T1000 (cell line): ENCODE measurements at regions not wholly inside any gene's neighbourhood (a gene's known extent, or its start where the extent isn't known, plus 50 kb on each side); places are given as distances from the start of the nearest gene placed in this dataset.

ENCODE experiments used
- DNase-seq: peaks from one replicate; lab custom pipeline; 2025; ENCODE audit warnings: mixed read lengths; lab: John Stamatoyannopoulos, UW

DNA sequence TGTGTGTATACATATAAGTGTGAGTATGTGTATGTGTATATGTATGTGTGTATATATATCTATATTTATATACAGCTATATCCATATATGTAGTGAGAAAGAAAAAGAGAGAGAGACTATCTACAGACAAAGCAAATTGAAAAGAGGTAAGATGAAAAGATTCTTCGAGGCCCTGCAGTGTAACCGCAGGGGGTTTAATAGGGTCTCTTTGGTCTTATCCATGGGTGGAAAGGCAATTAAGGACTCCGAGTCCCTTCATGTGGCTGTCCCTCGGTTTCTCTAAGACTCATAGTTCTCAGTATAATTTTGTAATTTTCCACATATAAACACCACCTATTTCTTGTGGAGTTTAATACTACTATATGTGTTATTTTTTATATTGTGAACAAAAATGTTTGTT lies 50.6 kb upstream of the JAZF1 start:
- DNase-seq = no peak

DNA sequence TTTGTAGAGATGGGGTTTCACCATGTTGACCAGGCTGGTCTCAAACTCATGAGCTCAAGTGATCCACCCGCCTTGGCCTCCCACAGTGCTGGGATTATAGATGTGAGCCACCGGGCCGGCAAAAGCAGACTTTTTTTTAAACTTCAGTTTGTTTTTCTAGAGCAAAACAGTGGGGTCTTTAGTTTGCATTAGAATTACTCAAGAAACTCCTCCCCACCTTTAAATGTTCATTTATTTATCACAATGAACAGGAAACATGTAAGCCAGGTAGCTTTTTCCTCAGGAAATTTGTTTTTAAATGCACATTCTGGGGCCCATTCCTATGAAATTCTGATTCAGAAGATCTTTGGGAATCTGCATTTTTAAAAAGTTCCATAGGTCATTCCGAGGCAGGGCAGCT lies 56.0 kb upstream of the JAZF1 start:
- no peak for DNase-seq

DNA sequence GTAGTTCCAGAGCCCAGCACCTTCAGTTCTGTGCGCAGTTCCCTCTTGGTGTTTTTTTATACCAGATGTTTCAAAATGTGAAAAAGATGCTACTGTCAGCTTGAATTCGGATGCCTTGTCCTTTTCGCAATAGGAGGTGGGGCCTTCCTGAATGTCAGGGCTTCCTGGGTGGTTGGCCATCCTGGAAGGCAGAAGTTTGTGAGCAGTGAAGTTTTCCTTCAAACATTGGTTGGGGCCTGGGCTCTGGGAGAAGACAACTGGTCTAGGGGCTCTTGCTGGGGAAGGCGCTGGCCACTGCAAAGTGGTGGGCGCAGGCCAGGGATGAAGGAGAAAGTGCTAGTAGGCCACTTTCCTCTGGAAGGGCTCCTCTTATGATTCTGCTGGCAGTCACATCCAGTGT lies 56.8 kb upstream of the JAZF1 start:
- no peak for DNase-seq

DNA sequence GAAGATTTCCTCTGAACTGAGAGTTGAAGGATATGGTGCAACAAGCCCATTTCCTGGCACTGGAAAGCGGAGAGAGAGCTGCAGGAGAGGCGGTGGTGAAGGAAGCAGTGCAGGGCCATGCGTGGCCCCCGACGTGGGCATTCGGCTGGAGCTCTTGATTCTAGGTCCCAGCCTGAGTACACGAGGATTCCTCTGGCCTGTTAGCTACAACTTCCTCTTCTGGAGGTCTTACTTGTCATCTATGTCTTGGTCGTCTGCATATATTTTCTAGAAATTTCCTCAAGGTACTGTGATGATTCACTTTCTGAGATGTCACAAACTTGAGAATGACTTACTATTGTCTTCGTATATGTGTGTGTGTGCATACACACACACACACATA lies 59.2 kb upstream of the JAZF1 start:
- DNase-seq = no peak

DNA sequence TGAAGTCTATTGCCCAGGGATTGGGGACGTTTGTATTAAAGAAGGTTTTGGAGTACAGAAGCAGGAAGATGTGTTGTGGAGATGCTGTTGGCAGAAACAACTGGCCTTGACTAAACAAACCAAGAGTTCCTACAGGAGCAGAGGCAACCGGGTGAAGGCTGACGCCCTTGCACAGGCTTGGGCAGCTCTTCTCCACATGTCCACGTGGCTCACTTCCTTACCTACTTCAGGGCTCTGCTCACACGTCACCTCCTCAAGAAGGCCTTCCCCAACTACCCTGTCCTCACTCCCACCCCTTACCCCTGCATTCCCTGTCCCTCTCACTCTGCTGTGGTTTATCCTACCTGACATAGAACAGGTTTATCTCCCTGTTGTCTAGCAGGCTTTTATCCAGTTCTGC lies 59.9 kb upstream of the JAZF1 start:
- DNase-seq = no peak

DNA sequence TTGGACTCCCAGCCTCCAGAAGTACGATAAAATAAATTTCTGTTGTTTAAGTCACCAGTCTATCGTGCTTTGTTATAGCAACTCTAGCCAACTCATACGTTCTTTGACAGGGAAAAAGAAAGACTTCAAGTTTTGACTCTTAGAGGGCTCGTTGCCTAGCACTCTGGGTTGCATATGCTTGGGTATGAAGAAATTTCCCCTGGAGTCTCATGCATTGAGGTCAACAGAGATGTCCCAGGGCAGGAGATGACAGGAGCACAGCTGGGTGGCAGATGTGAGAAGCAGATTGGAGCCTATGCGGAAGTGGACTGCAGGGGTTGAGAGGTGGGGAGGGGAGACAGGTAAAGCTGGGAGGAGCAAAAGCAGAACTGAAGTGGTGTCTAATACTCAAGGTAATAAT lies 63.3 kb upstream of the JAZF1 start:
- DNase-seq = no peak

DNA sequence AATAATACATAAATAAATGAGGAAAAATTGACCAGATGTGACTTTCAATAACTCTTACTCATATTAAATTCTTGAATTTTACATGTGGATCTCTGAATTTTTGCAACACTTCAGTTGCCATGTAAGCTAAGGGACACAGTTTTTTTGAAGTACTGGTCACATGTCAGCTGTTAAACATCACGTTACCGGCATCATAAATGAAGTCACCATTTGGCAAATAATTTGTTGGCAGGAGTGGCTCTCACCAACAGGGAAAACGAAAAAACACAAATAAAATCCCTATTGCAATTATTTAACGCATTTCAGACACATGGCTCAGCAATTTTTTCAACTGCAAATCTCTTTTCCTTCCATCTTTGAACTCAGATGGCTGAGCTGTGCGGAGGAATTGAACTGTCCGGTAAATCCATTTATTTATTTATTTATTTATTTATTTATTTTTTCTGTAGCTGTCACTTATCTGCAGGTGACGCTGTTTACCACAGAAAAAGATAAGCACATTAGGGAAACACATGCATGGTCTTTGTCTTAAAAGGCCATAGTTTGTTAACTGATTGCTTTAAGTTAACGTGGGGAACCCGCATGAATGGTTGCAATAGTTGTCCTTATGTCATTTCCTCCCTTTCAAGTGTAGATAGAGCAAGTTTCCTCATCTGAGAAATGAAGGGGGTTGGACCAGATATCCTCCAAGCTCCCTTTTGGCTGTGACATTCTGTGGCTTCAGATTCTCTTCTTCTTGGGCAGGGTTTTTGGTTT lies 64.7 kb upstream of the JAZF1 start:
- DNase-seq = no peak

DNA sequence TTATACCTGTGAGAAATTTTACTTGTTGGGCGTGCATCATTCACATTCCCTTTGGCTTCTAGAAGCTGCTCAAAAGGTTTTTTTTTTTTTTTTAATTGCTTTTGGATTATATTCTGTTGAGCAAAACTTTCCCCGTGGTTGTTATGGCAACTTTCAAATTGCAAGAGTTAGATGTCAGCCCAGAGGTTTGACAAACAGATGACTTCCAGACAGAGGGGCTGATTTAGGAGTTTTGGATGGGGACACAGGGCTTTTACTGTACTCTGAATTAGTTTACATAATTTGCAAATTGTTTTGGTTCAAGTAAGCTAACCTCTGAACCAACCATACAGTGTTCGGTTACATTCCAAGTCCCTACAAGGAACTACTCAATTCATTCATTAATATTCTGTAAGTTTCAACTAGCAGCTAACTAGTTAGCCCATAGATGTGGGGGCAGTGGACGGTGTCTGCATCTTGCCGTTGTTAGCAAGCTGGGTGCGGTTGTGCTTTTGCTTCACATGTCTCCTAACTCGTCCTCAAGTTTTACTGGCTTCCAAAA lies 66.4 kb upstream of the JAZF1 start:
- no peak for DNase-seq

DNA sequence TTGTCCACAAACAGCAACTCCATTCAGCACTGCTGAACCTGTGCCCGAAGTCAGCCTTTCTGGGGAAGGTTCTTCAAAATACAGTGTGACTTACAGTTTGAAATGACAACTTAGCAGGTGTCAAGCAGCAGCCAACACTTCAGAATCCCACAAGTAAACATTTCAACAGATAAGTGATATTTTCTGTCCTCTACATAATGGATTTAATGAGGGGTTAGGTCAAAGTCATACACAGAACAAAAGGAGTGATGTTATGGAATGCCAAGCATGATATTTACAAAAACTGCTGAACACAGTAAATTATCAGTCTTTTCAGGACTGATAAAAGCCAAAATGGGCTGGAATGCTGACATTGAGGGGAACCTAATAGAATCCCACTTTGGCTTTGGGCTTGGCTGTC lies 77.6 kb upstream of the JAZF1 start:
- no peak for DNase-seq

DNA sequence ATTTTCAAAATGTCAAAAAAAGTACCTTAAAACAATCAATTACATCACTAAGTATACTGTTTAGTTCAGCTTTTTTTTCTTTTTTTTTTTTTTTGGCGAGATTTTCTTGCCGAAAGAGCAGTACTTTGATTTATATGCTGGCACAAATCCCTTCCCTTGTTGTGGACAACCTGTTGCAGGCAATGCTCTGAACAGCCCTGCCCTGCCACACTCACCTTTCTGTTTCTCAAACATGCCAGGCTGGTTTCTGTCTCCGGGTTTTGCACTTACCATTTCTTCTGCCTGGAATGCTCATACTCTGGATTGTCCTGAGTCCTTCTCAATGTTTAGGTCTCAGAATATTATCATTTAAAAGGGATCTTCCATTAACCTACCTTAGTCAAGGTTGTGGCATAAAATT lies 80.4 kb upstream of the JAZF1 start:
- no peak for DNase-seq

DNA sequence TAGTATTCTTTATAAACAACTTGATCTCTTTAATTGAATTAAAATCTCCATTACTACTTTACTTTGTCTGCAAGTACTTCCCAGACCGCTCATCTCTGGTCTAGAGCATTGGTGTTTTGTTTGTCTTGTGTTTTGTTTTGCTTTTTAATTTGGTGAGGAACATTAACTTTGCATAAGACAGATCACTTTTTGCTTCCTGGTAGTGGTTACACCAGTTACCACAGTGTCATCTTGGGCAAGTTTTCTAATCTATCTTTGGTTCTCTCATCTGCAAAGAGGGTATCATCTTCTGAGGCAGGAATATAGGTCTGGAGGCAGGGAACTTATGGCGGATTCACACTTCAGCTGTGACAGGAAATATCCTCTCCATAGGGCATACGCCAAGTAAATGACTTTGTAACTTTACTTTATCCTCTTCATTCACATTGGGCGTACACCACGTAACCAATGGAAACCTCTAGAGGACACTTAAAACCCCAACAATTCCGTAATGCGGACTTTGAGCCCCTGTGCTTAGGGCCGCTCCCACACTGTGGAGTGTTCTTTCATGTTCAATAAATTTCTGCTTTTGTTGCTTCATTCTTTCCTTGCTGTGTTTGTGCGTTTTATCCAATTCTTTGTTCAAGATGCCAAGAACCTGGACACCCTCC lies 83.2 kb upstream of the JAZF1 start:
- no peak for DNase-seq

DNA sequence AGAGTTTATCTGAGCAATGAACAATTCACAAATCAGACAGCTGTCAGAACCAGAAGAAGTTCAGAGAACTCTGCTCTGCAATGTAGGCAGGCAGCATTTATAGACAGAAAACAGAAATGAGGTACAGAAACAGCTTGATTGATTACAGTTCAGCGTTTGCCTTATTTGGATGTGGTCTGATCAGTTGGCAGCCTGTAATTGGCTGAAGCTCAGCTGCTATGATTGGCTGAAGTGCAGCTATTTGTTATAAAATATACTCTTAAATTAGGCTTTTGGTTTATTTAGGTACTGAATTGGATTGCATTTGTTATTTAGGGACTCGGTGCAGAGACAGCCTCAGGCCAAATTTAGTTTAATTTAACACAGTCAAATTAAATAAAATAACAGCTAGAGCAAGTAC lies 85.8 kb upstream of the JAZF1 start:
- no peak for DNase-seq

DNA sequence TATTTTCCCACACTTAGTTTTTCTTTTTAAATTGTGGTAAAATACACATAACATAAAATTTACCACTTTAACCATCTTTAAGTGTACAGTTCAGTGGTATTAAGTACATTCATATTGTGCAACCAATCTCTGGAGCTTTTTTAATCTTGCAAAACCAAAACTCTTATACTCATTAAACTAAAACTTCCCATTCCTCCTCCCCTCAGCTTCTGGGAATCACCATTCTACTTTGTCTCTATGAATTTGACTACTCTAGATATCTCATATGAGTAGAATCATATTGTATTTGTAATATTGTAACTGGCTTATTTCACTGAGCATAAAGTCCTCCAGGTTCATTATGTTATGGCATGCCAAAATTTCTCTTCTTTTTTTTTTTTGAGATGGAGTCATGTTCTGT lies 86.4 kb upstream of the JAZF1 start:
- no peak for DNase-seq

DNA sequence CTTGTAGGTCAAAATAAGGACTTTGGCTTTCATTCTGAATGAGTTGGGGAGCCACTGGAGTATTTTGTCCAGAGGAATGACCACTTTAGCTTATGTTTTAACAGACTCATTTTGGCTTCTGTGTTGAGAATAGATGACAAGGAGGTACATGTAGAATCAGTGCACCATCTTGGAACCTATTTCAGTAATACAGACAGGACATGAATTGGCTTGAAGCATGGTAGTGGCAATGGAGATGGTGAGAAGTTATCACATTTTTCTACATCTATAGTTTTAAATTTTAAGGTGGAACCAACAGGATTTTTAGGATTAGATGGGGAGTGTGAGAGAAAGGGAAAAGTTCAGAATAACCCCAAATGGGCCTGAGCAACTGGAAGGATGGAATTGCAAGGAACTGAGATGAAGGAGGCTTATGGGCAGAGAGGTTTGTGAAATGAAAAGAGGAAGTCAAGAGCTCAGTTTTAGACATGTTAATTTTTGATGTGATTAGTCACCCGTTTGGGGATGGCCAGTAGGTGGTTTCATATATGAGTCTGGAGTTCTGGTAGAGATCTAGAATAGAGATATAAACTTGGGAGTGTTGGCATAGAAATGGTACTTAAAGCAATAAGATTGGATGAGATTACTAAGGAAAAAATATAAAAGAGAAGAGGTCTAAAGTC lies 89.2 kb upstream of the JAZF1 start:
- DNase-seq = no peak

DNA sequence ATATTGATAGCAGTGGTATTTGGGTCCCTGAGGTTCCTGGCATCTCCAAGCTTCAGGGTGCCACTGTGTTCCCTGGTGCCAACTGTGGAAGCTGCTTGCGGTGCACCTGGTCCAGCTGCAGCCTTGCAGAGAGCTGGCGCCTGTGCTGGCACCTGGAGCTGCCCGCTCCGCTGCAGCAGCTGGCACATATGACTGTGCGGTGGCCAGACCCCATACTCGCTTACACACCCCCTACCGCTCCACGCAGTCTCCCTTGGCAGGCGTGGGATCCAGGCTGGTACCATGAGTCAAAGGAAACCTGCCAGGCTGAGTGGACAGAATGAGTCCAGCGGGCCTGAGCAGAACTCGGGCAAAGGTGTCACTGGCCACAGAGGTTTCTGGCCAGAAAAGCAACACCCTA lies 89.9 kb upstream of the JAZF1 start:
- DNase-seq = no peak

DNA sequence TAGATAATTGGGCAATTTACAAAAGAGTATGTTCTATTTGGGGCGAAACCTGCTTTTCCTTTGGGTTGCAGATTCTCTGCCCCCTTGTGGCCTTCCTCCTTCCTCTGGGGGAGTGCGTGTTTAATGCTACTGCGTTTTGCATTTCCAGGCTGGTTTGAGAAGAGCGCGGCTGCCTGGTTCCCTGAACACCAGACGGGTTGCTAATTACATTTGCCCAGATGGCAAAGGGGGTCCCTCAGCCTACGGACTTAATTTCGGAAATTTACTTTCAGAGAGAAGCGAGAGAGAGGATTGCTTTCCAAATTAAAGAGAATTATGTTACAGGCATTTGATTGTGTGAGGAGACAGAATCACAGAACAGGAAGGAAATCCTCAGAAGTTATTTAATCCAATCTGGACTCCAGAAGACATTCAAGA lies 91.9 kb upstream of the JAZF1 start:
- no peak for DNase-seq

DNA sequence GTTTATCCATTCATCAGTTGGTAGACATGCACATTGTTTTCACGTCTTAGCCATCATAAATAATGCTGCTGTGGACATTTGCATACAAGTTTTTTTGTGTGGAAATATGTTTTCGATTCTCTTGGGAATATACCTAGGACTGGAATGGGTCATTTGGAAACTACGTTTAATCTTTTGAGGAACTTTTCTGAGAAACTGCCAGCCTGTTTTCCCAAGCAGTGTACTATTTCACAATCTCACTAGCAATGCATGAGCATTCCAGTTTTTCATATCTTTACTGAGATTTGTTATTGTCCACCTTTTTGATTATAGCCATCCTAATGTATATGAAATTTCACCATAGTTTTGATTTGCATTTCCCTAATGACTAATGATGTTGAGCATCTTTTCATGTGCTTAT lies 95.7 kb upstream of the JAZF1 start:
- no peak for DNase-seq

DNA sequence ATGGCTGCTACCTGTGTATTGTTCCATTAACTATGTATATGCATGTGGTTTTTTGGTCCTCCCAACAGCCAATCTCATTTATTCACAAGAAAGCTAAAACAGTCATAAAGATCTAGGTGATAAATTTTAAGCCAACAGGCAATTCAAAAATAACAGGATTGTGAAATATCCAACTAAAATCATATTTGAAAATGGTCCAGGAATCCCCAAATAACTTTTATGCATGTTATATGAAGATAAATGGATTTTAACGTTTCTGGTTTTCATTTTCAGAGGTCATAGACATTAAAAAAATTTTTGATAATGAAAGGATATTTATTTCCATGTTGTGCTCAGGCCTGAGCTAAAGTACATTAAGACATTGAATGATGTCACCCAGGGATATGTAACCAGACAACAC lies 96.8 kb upstream of the JAZF1 start:
- no peak for DNase-seq

DNA sequence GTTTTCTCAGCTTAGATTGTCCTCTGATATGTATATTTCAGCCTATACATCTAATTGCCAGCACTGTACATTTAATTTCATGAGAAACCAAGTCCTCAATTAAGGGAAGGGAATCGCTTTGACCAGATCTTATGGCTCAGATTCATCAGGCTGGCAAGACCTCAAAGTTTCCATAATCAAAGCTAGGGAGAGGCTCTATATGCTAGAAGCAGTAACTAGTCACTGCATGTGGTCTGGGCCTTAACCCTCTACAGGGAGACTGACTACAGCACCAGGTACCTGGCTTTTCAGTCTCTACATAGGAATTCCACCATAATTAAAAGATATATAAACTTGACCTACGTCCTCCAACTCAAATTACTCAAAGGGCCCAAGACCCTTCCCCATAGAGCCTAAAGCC lies 97.4 kb upstream of the JAZF1 start:
- DNase-seq = no peak

DNA sequence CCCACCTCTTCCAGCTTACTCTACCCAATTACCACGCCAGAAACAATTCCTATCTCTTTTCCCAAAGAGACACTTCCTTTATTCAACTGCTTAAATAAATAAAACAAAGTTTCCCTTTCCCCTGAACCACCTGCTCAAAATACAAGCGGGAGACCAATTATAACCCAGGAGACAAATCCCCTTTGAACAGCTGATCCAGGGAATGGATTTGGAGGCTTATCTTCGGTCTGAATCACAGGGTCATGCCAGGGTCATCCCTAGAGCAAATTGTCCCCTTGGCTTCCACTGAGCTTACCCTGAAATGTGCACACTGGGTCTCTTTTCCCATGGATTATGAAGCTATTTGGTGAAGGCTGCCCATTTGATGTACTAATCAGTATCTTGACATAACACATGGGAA lies 99.9 kb upstream of the JAZF1 start:
- DNase-seq = no peak

DNA sequence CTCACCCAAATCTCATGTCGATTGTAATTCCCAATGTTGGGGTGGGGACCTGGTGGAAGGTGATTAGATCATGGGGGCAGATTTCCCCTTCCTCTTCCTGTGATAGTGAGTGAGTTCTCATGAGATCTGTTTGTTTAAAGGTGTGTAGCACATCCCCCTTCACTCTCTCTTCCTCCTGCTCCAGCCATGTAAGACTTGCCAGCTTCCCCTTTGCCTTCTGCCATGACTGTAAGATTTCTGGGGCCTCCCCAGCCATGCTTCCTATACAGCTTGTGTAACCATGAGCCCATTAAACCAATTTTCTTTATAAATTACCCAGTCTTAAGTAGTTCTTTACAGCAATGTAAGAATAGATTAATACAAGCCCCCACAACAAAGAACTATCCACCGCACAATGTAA lies 109.9 kb upstream of the JAZF1 start:
- no peak for DNase-seq

DNA sequence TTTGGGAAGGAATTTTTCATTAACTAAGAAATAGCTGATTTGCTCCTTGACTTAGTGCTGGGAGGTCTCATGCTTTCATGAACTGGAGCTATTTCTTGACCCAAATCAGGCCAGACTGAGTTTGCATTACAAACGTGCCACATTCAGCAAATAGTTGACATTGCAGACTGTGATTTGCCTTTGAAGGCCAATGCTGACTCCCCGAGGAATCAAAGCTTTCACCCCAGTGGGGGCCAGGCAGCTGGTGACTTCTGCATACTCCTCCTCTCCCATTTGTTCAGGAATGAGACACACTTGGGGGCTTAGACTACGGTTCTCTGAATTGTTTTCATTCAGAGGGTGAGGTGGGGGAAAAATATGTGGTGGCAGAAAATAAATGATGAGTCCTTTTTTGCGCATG lies 111.0 kb upstream of the JAZF1 start:
- no peak for DNase-seq

DNA sequence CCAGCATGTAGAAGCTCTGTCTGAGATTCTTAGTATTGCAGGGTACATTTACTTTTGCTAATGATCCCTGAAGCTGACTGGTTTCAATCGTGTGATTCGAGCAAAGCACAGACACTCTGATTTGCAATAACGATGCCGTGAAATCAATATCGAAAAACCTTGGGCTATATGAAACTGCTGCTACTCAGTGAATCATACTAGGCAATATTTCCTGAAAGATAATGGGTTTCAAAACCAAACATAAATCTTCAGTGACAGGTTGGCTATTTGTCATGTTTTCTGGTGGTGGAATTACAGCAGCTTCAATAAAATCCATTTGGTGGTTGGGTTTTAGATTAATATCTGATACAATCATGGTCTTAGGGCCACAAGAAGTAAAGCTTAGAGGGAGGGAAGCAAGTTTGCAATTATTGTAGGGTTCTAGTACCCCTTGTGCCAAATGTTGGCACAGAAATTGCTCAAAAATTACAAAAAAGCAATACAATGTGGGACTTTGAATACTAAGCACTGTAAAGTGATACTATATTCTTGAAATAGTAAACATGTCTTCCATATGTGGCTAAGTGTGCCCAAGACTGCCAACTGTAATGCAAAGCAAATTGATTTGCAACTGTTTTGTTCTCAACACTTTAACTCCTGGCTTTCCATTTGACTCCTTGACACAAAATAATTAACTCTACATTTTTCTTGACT lies 112.4 kb upstream of the JAZF1 start:
- DNase-seq = no peak
